ENCODE measurements at regions not wholly inside any gene's neighbourhood (a gene's known extent, or its start where the extent isn't known, plus 50 kb on each side); places are given as distances from the start of the nearest gene placed in this dataset.
"Not testable (repeated sequence)": the region's sequence is repeated elsewhere in the genome, so short reads cannot be mapped to it uniquely, and the experiment has no call there.

DNA sequence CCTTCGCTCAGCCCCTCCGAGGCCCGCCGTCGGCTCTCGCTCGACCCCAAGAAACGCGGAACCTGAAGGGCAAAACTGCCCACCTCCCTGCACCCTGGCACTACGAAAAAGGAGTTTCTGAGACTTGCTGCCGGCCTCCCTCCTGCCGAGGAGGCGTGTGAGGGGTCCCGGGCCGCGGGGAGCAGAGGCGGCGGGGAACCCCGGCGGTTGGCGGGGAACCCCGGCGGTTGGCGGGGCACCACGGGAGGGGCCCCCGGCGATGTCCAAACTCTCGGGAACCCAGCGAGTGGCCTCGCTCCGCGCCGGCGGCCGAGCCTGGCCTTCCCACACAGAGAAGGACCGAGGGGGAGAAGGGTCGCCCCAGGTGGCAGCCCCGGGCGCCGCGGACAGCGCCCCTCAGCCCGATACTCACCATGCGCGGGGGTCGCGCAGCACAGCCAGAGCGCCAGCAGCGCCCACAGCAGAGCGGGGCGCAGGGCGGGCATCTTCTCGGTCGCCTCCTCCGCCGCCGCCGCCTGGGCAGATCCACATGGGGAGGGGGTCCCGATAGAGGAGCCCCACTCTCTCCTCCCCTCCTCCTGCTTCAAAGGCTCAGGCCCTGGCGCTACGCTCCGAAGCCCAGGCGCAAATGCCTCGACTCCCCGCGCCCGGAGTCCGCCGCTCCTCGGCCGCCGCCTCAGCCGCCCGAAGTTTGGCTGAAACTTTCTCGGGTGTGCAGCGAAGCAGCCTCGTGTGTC, 69.4 kb upstream of the NUDT4B start:
- H3K4me1 ChIP-seq (ENCODE audit: control insufficient read depth in 1 of 2, insufficient read depth in 1 of 2, low read depth in 1 of 2, low read length in 1 of 2); H3K27me3 ChIP-seq; H3K9me3 ChIP-seq; H3K36me3 ChIP-seq: not testable (repeated sequence)
- H3K4me3 ChIP-seq (ENCODE audit: low read depth in 1 of 2, low read length in 1 of 2) = peak overlapping the region; percentile 43 to 56
- H3K27ac ChIP-seq = peak overlapping the region; percentile 46

DNA sequence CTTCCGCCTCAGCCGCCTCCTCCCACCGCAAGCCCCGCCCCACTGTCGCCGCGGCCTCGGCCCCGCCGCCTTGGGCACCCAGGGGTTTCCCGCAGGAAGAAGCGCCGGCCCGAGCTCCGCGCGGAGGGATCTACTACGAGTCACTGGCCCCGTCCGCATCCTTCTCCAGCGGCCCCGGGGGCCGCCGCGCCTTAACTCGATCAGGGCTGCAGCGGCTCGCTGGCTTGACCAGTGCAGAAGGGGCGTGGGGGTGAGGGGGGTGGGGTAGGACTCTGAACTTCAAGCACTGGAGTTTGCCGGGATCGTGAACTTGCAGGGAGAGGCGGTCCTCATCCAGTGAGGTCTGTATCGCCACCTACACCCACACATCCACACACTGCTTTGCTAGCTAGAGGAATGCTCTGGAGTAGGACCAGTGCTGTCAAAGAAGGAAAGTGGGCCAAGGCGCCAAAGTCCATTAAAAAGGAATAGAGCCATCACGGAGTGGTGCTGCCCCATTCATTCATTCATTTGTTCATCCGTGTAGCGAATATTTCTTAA, 68.7 kb upstream of the NUDT4B start:
- not testable (repeated sequence) for H3K9me3 ChIP-seq; H3K4me1 ChIP-seq (ENCODE audit: control insufficient read depth in 1 of 2, insufficient read depth in 1 of 2, low read depth in 1 of 2, low read length in 1 of 2); H3K4me3 ChIP-seq (ENCODE audit: low read depth in 1 of 2, low read length in 1 of 2); H3K36me3 ChIP-seq; H3K27me3 ChIP-seq; H3K27ac ChIP-seq

DNA sequence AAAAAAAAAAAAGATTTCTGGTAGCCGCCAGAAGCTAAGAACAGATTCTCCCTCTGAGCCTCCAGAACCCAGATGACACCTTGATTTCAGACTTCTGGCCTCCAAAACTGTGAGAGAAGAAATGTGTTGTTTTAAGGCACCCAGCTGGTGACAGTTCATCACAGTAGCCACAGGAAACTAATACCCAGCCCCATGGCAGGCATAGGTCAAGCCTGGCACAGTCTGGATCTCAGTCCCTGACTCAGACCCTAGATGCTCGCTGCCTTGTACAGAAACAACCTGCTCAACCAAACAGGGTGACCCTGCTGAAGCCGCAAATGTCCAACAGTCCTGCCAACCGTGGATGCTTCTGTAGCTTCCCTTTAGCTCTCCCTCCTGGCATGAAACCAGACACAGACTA, 61.8 kb upstream of the NUDT4B start:
- not testable (repeated sequence) for H3K27ac ChIP-seq; H3K9me3 ChIP-seq; H3K27me3 ChIP-seq; H3K4me3 ChIP-seq (ENCODE audit: low read depth in 1 of 2, low read length in 1 of 2); H3K4me1 ChIP-seq (ENCODE audit: control insufficient read depth in 1 of 2, insufficient read depth in 1 of 2, low read depth in 1 of 2, low read length in 1 of 2); H3K36me3 ChIP-seq

DNA sequence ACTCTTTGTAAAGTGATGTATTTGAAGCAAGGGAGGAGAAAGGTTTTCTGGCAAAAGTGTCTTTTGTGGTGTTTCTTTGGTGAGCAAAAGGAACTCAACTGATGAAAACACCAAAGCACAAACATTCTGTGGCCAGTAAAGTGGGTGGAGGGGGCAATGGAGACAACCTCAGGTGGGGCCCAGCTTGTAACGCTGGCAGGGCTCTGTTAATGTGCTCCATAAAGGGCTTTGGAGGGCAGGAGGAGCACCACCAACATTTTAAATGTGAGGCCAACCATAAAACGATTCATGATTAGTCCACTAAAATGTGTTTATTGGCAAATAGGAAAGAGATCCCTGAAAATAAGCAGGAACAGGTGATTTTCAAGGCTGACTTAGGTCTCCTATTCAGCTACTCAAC, 61.2 kb upstream of the NUDT4B start:
- not testable (repeated sequence) for H3K4me1 ChIP-seq (ENCODE audit: control insufficient read depth in 1 of 2, insufficient read depth in 1 of 2, low read depth in 1 of 2, low read length in 1 of 2); H3K9me3 ChIP-seq; H3K4me3 ChIP-seq (ENCODE audit: low read depth in 1 of 2, low read length in 1 of 2); H3K27me3 ChIP-seq; H3K27ac ChIP-seq; H3K36me3 ChIP-seq
